ENCODE measurements at regions not wholly inside any gene's neighbourhood (a gene's known extent, or its start where the extent isn't known, plus 50 kb on each side); places are given as distances from the start of the nearest gene placed in this dataset.

GRCh38 chr22:44601725-44602124 is 100.3 kb upstream of the PRR5 start:
- H3K27me3 ChIP-seq (ENCODE audit: insufficient read depth, low read length, poor library complexity, severe bottlenecking): no peaks in the 10 kb centered on the region

GRCh38 chr22:44601189-44601588 is 100.8 kb upstream of the PRR5 start:
- Histone ChIP-seq H2AFZ (ENCODE audit: low read length) (no peak overlapping the region), H3K36me3 (ENCODE audit: insufficient read depth, low read length) (no peaks in the 10 kb centered on the region), H3K27me3 (ENCODE audit: insufficient read depth, low read length, poor library complexity, severe bottlenecking) (no peaks in the 10 kb centered on the region), H3K4me2 (ENCODE audit: low read depth, low read length, poor library complexity, severe bottlenecking) (no peak overlapping the region), H3K9ac (ENCODE audit: low read depth, low read length, poor library complexity, severe bottlenecking) (no peak overlapping the region), H3K9me3 (ENCODE audit: insufficient read depth, low read depth, low read length) (no peaks in the 10 kb centered on the region), H3K79me2 (ENCODE audit: insufficient read depth, low read length) (no peaks in the 10 kb centered on the region), H3K4me1 (ENCODE audit: insufficient read depth, low read length, poor library complexity, severe bottlenecking) (no peaks in the 10 kb centered on the region), H3K4me3 (ENCODE audit: low read length, poor library complexity, severe bottlenecking) (no peak overlapping the region), H4K20me1 (ENCODE audit: insufficient read depth, low read length, poor library complexity, severe bottlenecking) (no peaks in the 10 kb centered on the region), H3F3A (ENCODE audit: low read depth) (no peaks in the 10 kb centered on the region), H3K9me2 (replicated peaks; ENCODE audit: low read depth, low read length) (no peaks in the 10 kb centered on the region)
- TF ChIP-seq, protein P1, sequence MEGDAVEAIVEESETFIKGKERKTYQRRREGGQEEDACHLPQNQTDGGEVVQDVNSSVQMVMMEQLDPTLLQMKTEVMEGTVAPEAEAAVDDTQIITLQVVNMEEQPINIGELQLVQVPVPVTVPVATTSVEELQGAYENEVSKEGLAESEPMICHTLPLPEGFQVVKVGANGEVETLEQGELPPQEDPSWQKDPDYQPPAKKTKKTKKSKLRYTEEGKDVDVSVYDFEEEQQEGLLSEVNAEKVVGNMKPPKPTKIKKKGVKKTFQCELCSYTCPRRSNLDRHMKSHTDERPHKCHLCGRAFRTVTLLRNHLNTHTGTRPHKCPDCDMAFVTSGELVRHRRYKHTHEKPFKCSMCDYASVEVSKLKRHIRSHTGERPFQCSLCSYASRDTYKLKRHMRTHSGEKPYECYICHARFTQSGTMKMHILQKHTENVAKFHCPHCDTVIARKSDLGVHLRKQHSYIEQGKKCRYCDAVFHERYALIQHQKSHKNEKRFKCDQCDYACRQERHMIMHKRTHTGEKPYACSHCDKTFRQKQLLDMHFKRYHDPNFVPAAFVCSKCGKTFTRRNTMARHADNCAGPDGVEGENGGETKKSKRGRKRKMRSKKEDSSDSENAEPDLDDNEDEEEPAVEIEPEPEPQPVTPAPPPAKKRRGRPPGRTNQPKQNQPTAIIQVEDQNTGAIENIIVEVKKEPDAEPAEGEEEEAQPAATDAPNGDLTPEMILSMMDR (conservative IDR thresholded peaks at IDR 0.05; ENCODE audit: low read length): no peak
- TF ChIP-seq EZH2phosphoT487 (IDR thresholded peaks at IDR 0.05; ENCODE audit: borderline replicate concordance): no peak

More at GRCh38 chr22:44601725-44602124, 100.3 kb upstream of the PRR5 start:
- Histone ChIP-seq H3K4me3 (ENCODE audit: low read length, poor library complexity, severe bottlenecking) (no peak overlapping the region), H3K4me1 (ENCODE audit: insufficient read depth, low read length, poor library complexity, severe bottlenecking) (no peaks in the 10 kb centered on the region), H3K4me2 (ENCODE audit: low read depth, low read length, poor library complexity, severe bottlenecking) (no peak overlapping the region), H3K9me3 (ENCODE audit: insufficient read depth, low read depth, low read length) (no peaks in the 10 kb centered on the region), H2AFZ (ENCODE audit: low read length) (no peak overlapping the region), H3K9me2 (replicated peaks; ENCODE audit: low read depth, low read length) (no peaks in the 10 kb centered on the region), H3K9ac (ENCODE audit: low read depth, low read length, poor library complexity, severe bottlenecking) (no peak overlapping the region), H3K36me3 (ENCODE audit: insufficient read depth, low read length) (no peaks in the 10 kb centered on the region), H3K79me2 (ENCODE audit: insufficient read depth, low read length) (no peaks in the 10 kb centered on the region), H4K20me1 (ENCODE audit: insufficient read depth, low read length, poor library complexity, severe bottlenecking) (no peaks in the 10 kb centered on the region), H3F3A (ENCODE audit: low read depth) (no peaks in the 10 kb centered on the region)
- TF ChIP-seq EZH2phosphoT487 (IDR thresholded peaks at IDR 0.05; ENCODE audit: borderline replicate concordance): no peak
- TF ChIP-seq, protein P1 (conservative IDR thresholded peaks at IDR 0.05; ENCODE audit: low read length): no peak

- Histone ChIP-seq H3K4me3 (ENCODE audit: low read length, poor library complexity, severe bottlenecking) (no peak overlapping the region), H3K9me3 (ENCODE audit: insufficient read depth, low read depth, low read length) (no peaks in the 10 kb centered on the region), H3K9ac (ENCODE audit: low read depth, low read length, poor library complexity, severe bottlenecking) (no peak overlapping the region), H3K4me1 (ENCODE audit: insufficient read depth, low read length, poor library complexity, severe bottlenecking) (no peaks in the 10 kb centered on the region), H4K20me1 (ENCODE audit: insufficient read depth, low read length, poor library complexity, severe bottlenecking) (no peaks in the 10 kb centered on the region), H3K9me2 (replicated peaks; ENCODE audit: low read depth, low read length) (no peaks in the 10 kb centered on the region), H3K27me3 (ENCODE audit: insufficient read depth, low read length, poor library complexity, severe bottlenecking) (no peaks in the 10 kb centered on the region), H3K36me3 (ENCODE audit: insufficient read depth, low read length) (no peaks in the 10 kb centered on the region), H3F3A (ENCODE audit: low read depth) (no peaks in the 10 kb centered on the region), H2AFZ (ENCODE audit: low read length) (no peak overlapping the region), H3K4me2 (ENCODE audit: low read depth, low read length, poor library complexity, severe bottlenecking) (no peak overlapping the region), H3K79me2 (ENCODE audit: insufficient read depth, low read length) (no peaks in the 10 kb centered on the region)
- TF ChIP-seq EZH2phosphoT487 (IDR thresholded peaks at IDR 0.05; ENCODE audit: borderline replicate concordance): no peak
- TF ChIP-seq, protein P1 (conservative IDR thresholded peaks at IDR 0.05; ENCODE audit: low read length): no peak
Measured at GRCh38 chr22:44600207-44600785, 101.7 kb upstream of the PRR5 start.

Data from Loucy (cell line).